Mesothelial cell of epicardium (in vitro differentiated cells): ENCODE measurements at regions not wholly inside any gene's neighbourhood (a gene's known extent, or its start where the extent isn't known, plus 50 kb on each side); places are given as distances from the start of the nearest gene placed in this dataset.

Source experiments
- DNase-seq, 2 experiments: peaks; one replicate each; pipeline ENCODE4 v3.0.0; 2021; ENCODE audit warnings: low spot score in 2 of 2; ENCODE audit not compliant: unreplicated experiment in 2 of 2
- H3K27ac Mint-ChIP-seq: 2 replicates; pipeline ENCODE4 v1.8.0; 2021; ENCODE audit warnings: mixed read lengths
- H3K27me3 Mint-ChIP-seq: 2 replicates; pipeline ENCODE4 v1.8.0; 2021; ENCODE audit warnings: low read depth, mixed read lengths
- H3K36me3 Mint-ChIP-seq: 2 replicates; pipeline ENCODE4 v1.8.0; 2021; ENCODE audit warnings: mixed read lengths
- H3K4me1 Mint-ChIP-seq: 2 replicates; pipeline ENCODE4 v1.8.0; 2021; ENCODE audit warnings: mixed read lengths
- H3K4me3 Mint-ChIP-seq: 2 replicates; pipeline ENCODE4 v1.8.0; 2021; ENCODE audit warnings: mild to moderate bottlenecking, moderate library complexity, mixed read lengths
- H3K9me3 Mint-ChIP-seq: 2 replicates; pipeline ENCODE4 v1.8.0; 2021; ENCODE audit warnings: mixed read lengths
- TF ChIP-seq, protein P1 (sequence below): fragments of 200-600 bp; sonication (generic); IDR thresholded peaks from one replicate; pipeline ENCODE4 v1.5.0; 2021; ENCODE audit warnings: antibody characterized with exemption; ENCODE audit not compliant: unreplicated experiment

DNA sequence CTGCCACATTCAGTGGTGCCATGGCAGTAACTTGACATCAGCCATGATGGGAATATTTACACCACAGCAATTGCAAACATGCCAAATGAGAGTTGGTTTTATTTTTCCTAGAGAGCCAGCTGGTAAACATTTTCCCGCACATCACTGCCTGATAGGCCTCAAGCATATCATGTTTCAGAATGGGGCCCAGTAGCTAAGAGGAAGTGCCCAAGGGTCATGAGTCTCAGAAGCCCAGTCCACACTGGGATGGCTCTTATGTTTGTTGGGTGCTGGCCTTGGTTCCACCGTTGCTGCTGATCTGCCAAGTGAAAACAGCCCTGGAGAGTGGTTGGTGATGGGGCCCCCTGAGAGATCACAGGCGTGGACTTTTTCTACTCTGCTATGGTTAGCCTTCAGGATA, 64.3 kb upstream of the NAV2 start:
- TF ChIP-seq, protein P1, sequence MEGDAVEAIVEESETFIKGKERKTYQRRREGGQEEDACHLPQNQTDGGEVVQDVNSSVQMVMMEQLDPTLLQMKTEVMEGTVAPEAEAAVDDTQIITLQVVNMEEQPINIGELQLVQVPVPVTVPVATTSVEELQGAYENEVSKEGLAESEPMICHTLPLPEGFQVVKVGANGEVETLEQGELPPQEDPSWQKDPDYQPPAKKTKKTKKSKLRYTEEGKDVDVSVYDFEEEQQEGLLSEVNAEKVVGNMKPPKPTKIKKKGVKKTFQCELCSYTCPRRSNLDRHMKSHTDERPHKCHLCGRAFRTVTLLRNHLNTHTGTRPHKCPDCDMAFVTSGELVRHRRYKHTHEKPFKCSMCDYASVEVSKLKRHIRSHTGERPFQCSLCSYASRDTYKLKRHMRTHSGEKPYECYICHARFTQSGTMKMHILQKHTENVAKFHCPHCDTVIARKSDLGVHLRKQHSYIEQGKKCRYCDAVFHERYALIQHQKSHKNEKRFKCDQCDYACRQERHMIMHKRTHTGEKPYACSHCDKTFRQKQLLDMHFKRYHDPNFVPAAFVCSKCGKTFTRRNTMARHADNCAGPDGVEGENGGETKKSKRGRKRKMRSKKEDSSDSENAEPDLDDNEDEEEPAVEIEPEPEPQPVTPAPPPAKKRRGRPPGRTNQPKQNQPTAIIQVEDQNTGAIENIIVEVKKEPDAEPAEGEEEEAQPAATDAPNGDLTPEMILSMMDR: no peak
- DNase-seq: no peak
- Mint-ChIP-seq H3K27me3 (no peaks in the 10 kb centered on the region), H3K27ac (no peak overlapping the region), H3K4me3 (no peak overlapping the region), H3K4me1 (peaks cover 10% of the 10 kb centered on the region), H3K9me3 (peaks cover 5% of the 10 kb centered on the region), H3K36me3 (no peaks in the 10 kb centered on the region)

DNA sequence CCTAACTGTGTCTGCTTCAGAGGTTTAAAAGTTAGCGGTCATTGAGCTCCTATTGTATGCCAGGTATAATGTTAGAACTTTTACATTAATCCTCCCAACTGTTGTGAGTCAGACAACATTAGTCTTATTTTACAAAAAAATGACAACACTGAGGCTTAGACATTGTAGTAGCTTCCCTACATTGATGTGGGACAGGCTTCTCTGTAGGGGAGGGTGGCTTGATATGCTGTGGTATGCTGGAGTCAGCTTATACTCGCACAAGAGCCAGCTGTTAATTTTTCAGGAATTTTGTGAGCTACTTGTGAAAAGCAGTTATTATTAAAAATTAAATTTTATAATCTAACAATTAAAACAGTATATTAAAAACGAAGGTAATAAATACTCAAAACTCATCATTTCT, 64.8 kb upstream of the NAV2 start:
- DNase-seq: no peak
- H3K36me3 Mint-ChIP-seq: no peaks in the 10 kb centered on the region
- peaks cover 5% of the 10 kb centered on the region for H3K9me3 Mint-ChIP-seq
- TF ChIP-seq, protein P1: no peak
- peaks cover 6% of the 10 kb centered on the region for H3K4me1 Mint-ChIP-seq
- H3K27ac Mint-ChIP-seq: no peak overlapping the region
- no peak overlapping the region for H3K4me3 Mint-ChIP-seq
- no peaks in the 10 kb centered on the region for H3K27me3 Mint-ChIP-seq

DNA sequence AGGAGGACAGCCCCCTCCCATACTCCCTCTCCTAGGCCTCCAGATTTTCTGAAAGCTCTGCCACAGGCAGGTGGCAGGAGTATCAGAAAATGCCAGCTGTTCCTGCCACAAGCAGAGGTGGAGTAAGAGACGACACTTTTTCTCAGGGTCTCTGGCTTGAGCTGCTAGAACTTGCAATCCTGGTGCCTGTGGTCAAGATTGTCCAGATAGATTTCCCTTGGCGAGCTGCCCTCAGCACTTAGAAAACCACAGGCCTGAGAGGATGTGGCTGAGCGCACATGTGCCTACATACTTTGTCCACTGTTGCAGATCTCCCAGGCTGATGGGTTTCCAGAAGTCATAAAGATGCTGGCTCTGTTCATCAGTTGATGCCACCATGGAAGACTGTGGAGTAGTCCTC, 65.7 kb upstream of the NAV2 start:
- Mint-ChIP-seq H3K9me3 (peaks cover 5% of the 10 kb centered on the region), H3K4me1 (peaks cover 5% of the 10 kb centered on the region), H3K4me3 (no peak overlapping the region), H3K36me3 (no peaks in the 10 kb centered on the region), H3K27ac (no peak overlapping the region), H3K27me3 (no peaks in the 10 kb centered on the region)
- TF ChIP-seq, protein P1: no peak
- no peak for DNase-seq

DNA sequence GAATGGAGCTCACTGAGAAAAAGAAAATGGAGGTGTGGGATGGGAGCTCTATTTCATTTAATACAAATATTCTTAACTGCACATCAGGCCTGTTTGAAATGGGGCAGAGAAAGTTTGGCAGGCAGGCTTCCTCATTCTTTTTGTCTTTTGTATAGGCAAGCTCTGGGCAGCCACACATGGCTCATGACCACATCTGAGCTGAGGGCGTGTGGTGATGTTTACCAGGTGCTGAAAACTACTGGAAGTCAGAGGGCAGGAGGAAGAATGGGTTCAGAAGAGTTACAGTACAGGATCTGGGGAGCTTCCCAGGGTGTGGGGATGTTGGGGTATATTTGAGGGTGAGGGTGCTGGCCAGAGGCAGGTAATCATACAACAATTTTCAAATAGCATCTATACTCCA, 66.3 kb upstream of the NAV2 start:
- H3K9me3 Mint-ChIP-seq: peaks cover 5% of the 10 kb centered on the region
- peaks cover 5% of the 10 kb centered on the region for H3K4me1 Mint-ChIP-seq
- H3K27ac Mint-ChIP-seq: no peak overlapping the region
- TF ChIP-seq, protein P1: no peak
- H3K27me3 Mint-ChIP-seq: no peaks in the 10 kb centered on the region
- H3K36me3 Mint-ChIP-seq: no peaks in the 10 kb centered on the region
- DNase-seq: no peak
- H3K4me3 Mint-ChIP-seq: no peak overlapping the region

DNA sequence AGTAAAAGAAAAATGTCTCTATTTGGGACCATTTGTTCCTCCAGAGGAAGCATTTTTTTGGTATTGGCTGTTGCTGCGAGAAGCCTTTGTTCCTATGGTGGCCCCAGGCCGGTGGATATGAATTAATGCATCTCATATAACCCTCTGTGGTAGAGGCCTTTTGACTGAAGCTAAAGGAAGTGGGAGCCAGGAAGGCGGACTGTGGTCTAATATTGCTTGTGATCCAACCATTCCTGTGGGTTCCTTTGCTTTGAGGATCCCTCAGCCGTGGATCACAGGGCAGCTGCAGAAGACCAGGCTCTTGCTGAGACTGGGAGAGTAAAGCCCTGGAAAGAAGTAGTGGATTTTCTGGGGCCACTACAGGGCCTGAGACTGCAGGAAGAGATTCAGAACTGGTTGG, 68.3 kb upstream of the NAV2 start:
- TF ChIP-seq, protein P1: no peak
- no peaks in the 10 kb centered on the region for H3K27me3 Mint-ChIP-seq
- H3K9me3 Mint-ChIP-seq: peaks cover 5% of the 10 kb centered on the region
- no peaks in the 10 kb centered on the region for H3K36me3 Mint-ChIP-seq
- H3K4me3 Mint-ChIP-seq: no peak overlapping the region
- no peak overlapping the region for H3K27ac Mint-ChIP-seq
- H3K4me1 Mint-ChIP-seq: peaks cover 5% of the 10 kb centered on the region
- no peak for DNase-seq
